ENCODE measurements at regions not wholly inside any gene's neighbourhood (a gene's known extent, or its start where the extent isn't known, plus 50 kb on each side); places are given as distances from the start of the nearest gene placed in this dataset.
"Not testable (repeated sequence)": the region's sequence is repeated elsewhere in the genome, so short reads cannot be mapped to it uniquely, and the experiment has no call there.

DNA sequence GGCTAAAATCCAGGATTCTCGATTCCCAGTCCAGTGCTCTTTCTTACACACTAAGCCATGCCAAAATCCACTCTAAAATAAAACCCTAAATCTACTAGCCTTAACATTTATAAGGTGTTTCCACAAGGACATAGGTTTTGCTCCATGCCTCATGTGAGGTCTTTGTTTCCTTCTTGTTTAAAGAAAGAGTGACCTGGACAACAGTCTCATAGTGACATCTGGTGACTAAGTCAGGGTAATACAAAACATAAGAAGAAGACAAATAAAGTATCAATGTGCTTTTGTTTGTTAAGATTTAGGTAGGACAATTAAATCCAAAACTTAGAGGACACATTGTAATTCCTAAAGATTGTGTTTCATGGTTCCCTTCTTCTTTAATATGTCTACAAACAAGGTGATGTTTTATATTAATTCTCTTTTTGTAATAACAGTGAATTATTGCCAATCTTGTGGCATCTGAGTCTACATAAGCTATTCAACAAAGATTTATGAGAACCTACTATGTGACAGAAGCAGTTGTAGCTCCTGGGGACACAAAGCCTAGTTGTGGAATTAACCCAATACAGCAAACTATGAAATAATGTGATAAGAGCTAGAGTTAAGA is 93.0 kb upstream of the TRIM77 start:
- TF ChIP-seq SMC3 (conservative IDR thresholded peaks at IDR 0.05; ENCODE audit: poor library complexity) (peak; percentile 94), RAD21 (conservative IDR thresholded peaks at IDR 0.05) (peak; percentile 91)
- TF ChIP-seq, protein P1, sequence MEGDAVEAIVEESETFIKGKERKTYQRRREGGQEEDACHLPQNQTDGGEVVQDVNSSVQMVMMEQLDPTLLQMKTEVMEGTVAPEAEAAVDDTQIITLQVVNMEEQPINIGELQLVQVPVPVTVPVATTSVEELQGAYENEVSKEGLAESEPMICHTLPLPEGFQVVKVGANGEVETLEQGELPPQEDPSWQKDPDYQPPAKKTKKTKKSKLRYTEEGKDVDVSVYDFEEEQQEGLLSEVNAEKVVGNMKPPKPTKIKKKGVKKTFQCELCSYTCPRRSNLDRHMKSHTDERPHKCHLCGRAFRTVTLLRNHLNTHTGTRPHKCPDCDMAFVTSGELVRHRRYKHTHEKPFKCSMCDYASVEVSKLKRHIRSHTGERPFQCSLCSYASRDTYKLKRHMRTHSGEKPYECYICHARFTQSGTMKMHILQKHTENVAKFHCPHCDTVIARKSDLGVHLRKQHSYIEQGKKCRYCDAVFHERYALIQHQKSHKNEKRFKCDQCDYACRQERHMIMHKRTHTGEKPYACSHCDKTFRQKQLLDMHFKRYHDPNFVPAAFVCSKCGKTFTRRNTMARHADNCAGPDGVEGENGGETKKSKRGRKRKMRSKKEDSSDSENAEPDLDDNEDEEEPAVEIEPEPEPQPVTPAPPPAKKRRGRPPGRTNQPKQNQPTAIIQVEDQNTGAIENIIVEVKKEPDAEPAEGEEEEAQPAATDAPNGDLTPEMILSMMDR (IDR thresholded peaks at IDR 0.05; ENCODE audit: poor library complexity, severe bottlenecking) = peak; percentile 81
- not testable (repeated sequence) for H3K4me3 ChIP-seq (ENCODE audit: low read length); H3K9me3 ChIP-seq (ENCODE audit: low read length); H3K27ac ChIP-seq (ENCODE audit: low read length); H3K79me2 ChIP-seq (replicated peaks; ENCODE audit: insufficient read depth, low read length); H2AFZ ChIP-seq (ENCODE audit: low read depth, low read length); H3K9ac ChIP-seq (ENCODE audit: low read length); H3K4me2 ChIP-seq (ENCODE audit: low read length); H3F3A ChIP-seq (ENCODE audit: insufficient read depth, low read length, poor library complexity, severe bottlenecking); H4K20me1 ChIP-seq (ENCODE audit: insufficient read depth); H3K27me3 ChIP-seq (ENCODE audit: insufficient read depth, low read depth, low read length); H3K36me3 ChIP-seq (ENCODE audit: insufficient read depth, low read length); H3K9me2 ChIP-seq (ENCODE audit: insufficient read depth, low read length)

DNA sequence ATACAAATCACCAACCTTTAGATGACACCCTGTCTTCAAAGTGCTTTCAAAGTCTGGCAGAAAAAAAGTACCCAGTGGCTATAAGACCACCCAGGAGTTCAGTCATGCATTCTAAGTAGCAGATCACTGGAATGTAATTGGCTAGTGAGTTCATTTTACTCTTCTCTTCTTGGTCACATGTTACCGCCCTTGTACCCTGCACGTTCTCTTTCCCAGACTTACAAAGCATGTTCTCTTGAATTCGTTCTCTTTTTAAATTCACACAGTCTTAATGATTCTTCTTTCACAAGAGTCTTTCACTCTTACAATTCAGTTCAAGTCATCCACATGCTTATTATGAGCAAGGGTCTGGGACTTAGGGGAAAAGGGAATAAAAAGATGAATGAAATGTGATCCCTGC is 89.4 kb upstream of the TRIM77 start:
- not testable (repeated sequence) for H3K79me2 ChIP-seq (replicated peaks; ENCODE audit: insufficient read depth, low read length); H3K9me3 ChIP-seq (ENCODE audit: low read length); H3K36me3 ChIP-seq (ENCODE audit: insufficient read depth, low read length); H3K9me2 ChIP-seq (ENCODE audit: insufficient read depth, low read length); H3F3A ChIP-seq (ENCODE audit: insufficient read depth, low read length, poor library complexity, severe bottlenecking); H3K9ac ChIP-seq (ENCODE audit: low read length); H2AFZ ChIP-seq (ENCODE audit: low read depth, low read length); H4K20me1 ChIP-seq (ENCODE audit: insufficient read depth); H3K27ac ChIP-seq (ENCODE audit: low read length); H3K4me3 ChIP-seq (ENCODE audit: low read length); H3K27me3 ChIP-seq (ENCODE audit: insufficient read depth, low read depth, low read length); H3K4me2 ChIP-seq (ENCODE audit: low read length)

DNA sequence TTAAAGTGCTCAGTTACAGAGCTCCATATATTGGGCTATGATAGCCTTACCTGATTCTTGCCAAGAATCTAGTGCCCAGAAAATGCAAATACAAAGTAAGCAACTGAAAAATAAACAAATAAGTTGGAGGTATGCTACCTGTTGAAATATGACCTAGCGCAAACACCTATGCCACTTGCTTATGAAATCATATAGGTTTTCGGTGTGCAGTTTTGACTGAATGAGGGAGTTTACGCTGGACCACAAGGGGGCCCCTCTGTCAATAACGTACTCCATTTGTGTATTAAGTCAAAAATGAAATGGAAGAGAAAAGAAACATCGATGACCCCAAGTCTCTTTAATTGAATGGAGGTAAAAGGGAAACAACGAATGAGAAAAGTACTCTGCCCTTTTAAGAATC is 84.9 kb upstream of the TRIM77 start:
- TF ChIP-seq EP300 (conservative IDR thresholded peaks at IDR 0.05; ENCODE audit: poor library complexity, severe bottlenecking) (no peak), TAF1 (IDR thresholded peaks at IDR 0.05; ENCODE audit: low read depth) (no peak), MXI1 (conservative IDR thresholded peaks at IDR 0.05; ENCODE audit: poor library complexity, severe bottlenecking) (no peak), POLR2AphosphoS5 (IDR thresholded peaks at IDR 0.05) (no peak), REST (IDR thresholded peaks at IDR 0.05; ENCODE audit: borderline replicate concordance) (no peak), EZH2 (IDR thresholded peaks at IDR 0.05; ENCODE audit: borderline replicate concordance, insufficient read depth, low read length, poor library complexity, severe bottlenecking) (no peak), RAD21 (conservative IDR thresholded peaks at IDR 0.05) (no peak), SMC3 (conservative IDR thresholded peaks at IDR 0.05; ENCODE audit: poor library complexity) (no peak)
- no peaks in the 10 kb centered on the region for H3F3A ChIP-seq (ENCODE audit: insufficient read depth, low read length, poor library complexity, severe bottlenecking)

More for the DNA sequence above, 84.9 kb upstream of the TRIM77 start:
- no peak overlapping the region for H3K9ac ChIP-seq (ENCODE audit: low read length)
- no peak overlapping the region for H3K4me2 ChIP-seq (ENCODE audit: low read length)
- no peak overlapping the region for H3K4me3 ChIP-seq (ENCODE audit: low read length)
- H3K27ac ChIP-seq (ENCODE audit: low read length) = no peak overlapping the region
- no peaks in the 10 kb centered on the region for H4K20me1 ChIP-seq (ENCODE audit: insufficient read depth)
- H3K79me2 ChIP-seq (replicated peaks; ENCODE audit: insufficient read depth, low read length) = no peaks in the 10 kb centered on the region
- H3K9me3 ChIP-seq (ENCODE audit: low read length) = no peaks in the 10 kb centered on the region
- H3K36me3 ChIP-seq (ENCODE audit: insufficient read depth, low read length) = no peaks in the 10 kb centered on the region
- H2AFZ ChIP-seq (ENCODE audit: low read depth, low read length) = no peak overlapping the region
- H3K27me3 ChIP-seq (ENCODE audit: insufficient read depth, low read depth, low read length) = no peaks in the 10 kb centered on the region
- no peaks in the 10 kb centered on the region for H3K9me2 ChIP-seq (ENCODE audit: insufficient read depth, low read length)

Measured in neural cell (in vitro differentiated cells).